ENCODE measurements at regions not wholly inside any gene's neighbourhood (a gene's known extent, or its start where the extent isn't known, plus 50 kb on each side); places are given as distances from the start of the nearest gene placed in this dataset.

- no peaks in the 10 kb centered on the region for H3K9me3 ChIP-seq (ENCODE audit: insufficient read depth, low read depth)
- no peaks in the 10 kb centered on the region for H3K27me3 ChIP-seq (ENCODE audit: insufficient read depth, low read depth)
- H3K4me3 ChIP-seq, result no peak overlapping the region
- H3K79me2 ChIP-seq (ENCODE audit: low read depth), result no peaks in the 10 kb centered on the region
- POLR2A ChIA-PET (ENCODE audit: unreplicated experiment), result interaction anchor here (0.7 kb wide), 1 partner anchor 1307 kb away, joined by 5 read pairs; no protein-coding TSS in a partner anchor
- H2AFZ ChIP-seq, result no peak overlapping the region
- CTCF ChIA-PET, result no interaction called here
- no TSS peak for BruUV-seq (replicated peaks)
- intact Hi-C loops (cut with micrococcal nuclease; ENCODE audit: unreplicated experiment), result no loop called here
- no peaks in the 10 kb centered on the region for H3K9me2 ChIP-seq (ENCODE audit: insufficient read depth)
- H3K4me1 ChIP-seq (replicated peaks; ENCODE audit: insufficient read depth), result no peaks in the 10 kb centered on the region
- H4K20me1 ChIP-seq (ENCODE audit: insufficient read depth), result no peaks in the 10 kb centered on the region
- no peak for DNase-seq
- H3F3A ChIP-seq (ENCODE audit: insufficient read depth, low read depth), result no peaks in the 10 kb centered on the region
- no peak overlapping the region for H3K4me2 ChIP-seq
- no peak overlapping the region for H3K27ac ChIP-seq
- no peaks in the 10 kb centered on the region for H3K36me3 ChIP-seq (ENCODE audit: low read depth)
- no peak for TF ChIP-seq CTCF (conservative IDR thresholded peaks at IDR 0.05)
- TF ChIP-seq EZH2 (IDR thresholded peaks at IDR 0.05; ENCODE audit: low read depth), result no peak
These were observed 596.0 kb downstream of the SLC16A7 start for GRCh38 chr12:60191676-60192359.

- no peak overlapping the region for H2AFZ ChIP-seq
- H3K9me2 ChIP-seq (ENCODE audit: insufficient read depth), result no peaks in the 10 kb centered on the region
- H3K79me2 ChIP-seq (ENCODE audit: low read depth), result no peaks in the 10 kb centered on the region
- no peaks in the 10 kb centered on the region for H3F3A ChIP-seq (ENCODE audit: insufficient read depth, low read depth)
- H3K36me3 ChIP-seq (ENCODE audit: low read depth), result no peaks in the 10 kb centered on the region
- no peaks in the 10 kb centered on the region for H3K27me3 ChIP-seq (ENCODE audit: insufficient read depth, low read depth)
- no peaks in the 10 kb centered on the region for H4K20me1 ChIP-seq (ENCODE audit: insufficient read depth)
- H3K9me3 ChIP-seq (ENCODE audit: insufficient read depth, low read depth), result no peaks in the 10 kb centered on the region
- no TSS peak for BruUV-seq (replicated peaks)
- ChIA-PET CTCF (no interaction called here), POLR2A (ENCODE audit: unreplicated experiment) (interaction anchor here (0.7 kb wide), 1 partner anchor 136 kb away, joined by 5 read pairs; no protein-coding TSS in a partner anchor)
- DNase-seq, result no peak
- TF ChIP-seq CTCF (conservative IDR thresholded peaks at IDR 0.05) (no peak), EZH2 (IDR thresholded peaks at IDR 0.05; ENCODE audit: low read depth) (no peak)
- no peak overlapping the region for H3K27ac ChIP-seq
- no peaks in the 10 kb centered on the region for H3K4me1 ChIP-seq (replicated peaks; ENCODE audit: insufficient read depth)
- no peak overlapping the region for H3K4me2 ChIP-seq
- intact Hi-C loops (cut with micrococcal nuclease; ENCODE audit: unreplicated experiment), result no loop called here
- H3K4me3 ChIP-seq, result no peak overlapping the region
These were observed 598.8 kb downstream of the SLC16A7 start for GRCh38 chr12:60194678-60195077.

GRCh38 chr12:60195483-60195882 lies 599.7 kb downstream of the SLC16A7 start:
- Histone ChIP-seq H3K4me2 (no peak overlapping the region), H2AFZ (no peak overlapping the region), H3K27me3 (ENCODE audit: insufficient read depth, low read depth) (no peaks in the 10 kb centered on the region), H3K4me3 (no peak overlapping the region), H3K9me2 (ENCODE audit: insufficient read depth) (no peaks in the 10 kb centered on the region), H3K79me2 (ENCODE audit: low read depth) (no peaks in the 10 kb centered on the region), H3K27ac (no peak overlapping the region), H3F3A (ENCODE audit: insufficient read depth, low read depth) (no peaks in the 10 kb centered on the region), H3K4me1 (replicated peaks; ENCODE audit: insufficient read depth) (no peaks in the 10 kb centered on the region), H4K20me1 (ENCODE audit: insufficient read depth) (no peaks in the 10 kb centered on the region), H3K9me3 (ENCODE audit: insufficient read depth, low read depth) (no peaks in the 10 kb centered on the region), H3K36me3 (ENCODE audit: low read depth) (no peaks in the 10 kb centered on the region)
- ChIA-PET POLR2A (ENCODE audit: unreplicated experiment) (no interaction called here), CTCF (no interaction called here)
- BruUV-seq (replicated peaks), result no TSS peak
- TF ChIP-seq CTCF (conservative IDR thresholded peaks at IDR 0.05) (no peak), EZH2 (IDR thresholded peaks at IDR 0.05; ENCODE audit: low read depth) (no peak)
- DNase-seq, result no peak
- intact Hi-C loops (cut with micrococcal nuclease; ENCODE audit: unreplicated experiment), result no loop called here
